Naive B cell (primary cell): ENCODE measurements at regions not wholly inside any gene's neighbourhood (a gene's known extent, or its start where the extent isn't known, plus 50 kb on each side); places are given as distances from the start of the nearest gene placed in this dataset.
A peak's percentile ranks its signal among the peaks of the same experiment; 100 is the strongest.

Experiments used
- ATAC-seq, 2 donors: fragments of 150-1000 bp; cut with Tn5 transposase; 2 replicates each; pipeline ENCODE4 v1.10.0; 2021; ENCODE audit warnings: low read depth in 2 of 2, mild to moderate bottlenecking in 2 of 2, moderate library complexity in 2 of 2
- DNase-seq: peaks from one replicate; pipeline ENCODE4 v3.0.0; 2022
- H3K27ac Mint-ChIP-seq, 6 donors: one replicate each; pipeline ENCODE4 v1.8.0; 2020 to 2022; ENCODE audit warnings: mild to moderate bottlenecking in 6 of 6, mixed read lengths in 6 of 6, moderate library complexity in 5 of 6, inconsistent platforms in 2 of 6
- H3K27me3 Mint-ChIP-seq, 3 donors: one replicate each; pipeline ENCODE4 v1.8.0; 2021 to 2022; ENCODE audit warnings: mixed read lengths in 3 of 3, mild to moderate bottlenecking in 1 of 3
- H3K36me3 Mint-ChIP-seq, 2 donors: one replicate each; pipeline ENCODE4 v1.8.0; 2020 to 2022; ENCODE audit warnings: mixed read lengths in 2 of 2, inconsistent platforms in 1 of 2, mild to moderate bottlenecking in 1 of 2
- H3K4me1 Mint-ChIP-seq, 3 donors: one replicate each; pipeline ENCODE4 v1.8.0; 2020 to 2022; ENCODE audit warnings: mixed read lengths in 3 of 3, inconsistent platforms in 1 of 3, mild to moderate bottlenecking in 1 of 3, moderate library complexity in 1 of 3
- H3K4me3 Mint-ChIP-seq, 8 donors: one replicate each; pipeline ENCODE4 v1.8.0; 2020 to 2022; ENCODE audit warnings: mild to moderate bottlenecking in 8 of 8, mixed read lengths in 8 of 8, moderate library complexity in 8 of 8, inconsistent platforms in 2 of 8
- H3K9me3 Mint-ChIP-seq, 7 donors: one replicate each; pipeline ENCODE4 v1.8.0; 2020 to 2022; ENCODE audit warnings: mixed read lengths in 7 of 7, mild to moderate bottlenecking in 5 of 7, inconsistent platforms in 2 of 7, moderate library complexity in 1 of 7

GRCh38 chr1:217078078-217078690 lies 355.0 kb upstream of the ESRRG start:
- Mint-ChIP-seq H3K4me1 (no peaks in the 10 kb centered on the region), H3K36me3 (no peaks in the 10 kb centered on the region), H3K4me3 (no peak overlapping the region), H3K27me3 (no peaks in the 10 kb centered on the region), H3K27ac (no peak overlapping the region), H3K9me3 (peaks cover 0 to 5% (median 0%) of the 10 kb centered on the region in 7 donors)
- ATAC-seq (no peak), DNase-seq (no peak)

- ATAC-seq (no peak), DNase-seq (no peak)
- no peaks in the 10 kb centered on the region for H3K27me3 Mint-ChIP-seq
- no peak overlapping the region for H3K27ac Mint-ChIP-seq
- H3K4me1 Mint-ChIP-seq: no peaks in the 10 kb centered on the region
- H3K4me3 Mint-ChIP-seq: no peak overlapping the region
- no peaks in the 10 kb centered on the region for H3K36me3 Mint-ChIP-seq
- peaks cover 0 to 4% (median 0%) of the 10 kb centered on the region in 7 donors for H3K9me3 Mint-ChIP-seq
Measured at GRCh38 chr1:217077426-217077825, 354.2 kb upstream of the ESRRG start.

- DNase-seq (no peak), ATAC-seq (no peak)
- H3K36me3 Mint-ChIP-seq: no peaks in the 10 kb centered on the region
- peaks cover 0 to 4% (median 0%) of the 10 kb centered on the region in 7 donors for H3K9me3 Mint-ChIP-seq
- H3K4me3 Mint-ChIP-seq: no peak overlapping the region
- no peaks in the 10 kb centered on the region for H3K27me3 Mint-ChIP-seq
- H3K4me1 Mint-ChIP-seq: no peaks in the 10 kb centered on the region
- no peak overlapping the region for H3K27ac Mint-ChIP-seq
Measured at GRCh38 chr1:217076902-217077301, 353.7 kb upstream of the ESRRG start.

GRCh38 chr1:217072926-217073325 lies 349.7 kb upstream of the ESRRG start:
- Mint-ChIP-seq H3K27me3 (peaks cover 0 to 2% (median 0%) of the 10 kb centered on the region in 3 donors), H3K9me3 (peaks cover 0 to 4% (median 2%) of the 10 kb centered on the region in 7 donors), H3K4me3 (no peak overlapping the region), H3K4me1 (no peaks in the 10 kb centered on the region), H3K36me3 (no peaks in the 10 kb centered on the region), H3K27ac (peak overlapping the region in 1 of 6 donors; percentile 49)
- ATAC-seq (no peak), DNase-seq (no peak)

GRCh38 chr1:217067642-217068041 lies 344.4 kb upstream of the ESRRG start:
- Mint-ChIP-seq H3K36me3 (no peaks in the 10 kb centered on the region), H3K4me3 (no peak overlapping the region), H3K4me1 (no peaks in the 10 kb centered on the region), H3K27ac (no peak overlapping the region), H3K9me3 (peaks cover 0 to 4% (median 0%) of the 10 kb centered on the region in 7 donors), H3K27me3 (peaks cover 0 to 4% (median 0%) of the 10 kb centered on the region in 3 donors)
- no peak for DNase-seq
- ATAC-seq: no peak

- peaks cover 0 to 4% (median 0%) of the 10 kb centered on the region in 3 donors for H3K27me3 Mint-ChIP-seq
- no peak overlapping the region for H3K4me3 Mint-ChIP-seq
- peaks cover 0 to 4% (median 0%) of the 10 kb centered on the region in 7 donors for H3K9me3 Mint-ChIP-seq
- H3K27ac Mint-ChIP-seq: no peak overlapping the region
- no peaks in the 10 kb centered on the region for H3K36me3 Mint-ChIP-seq
- no peak for DNase-seq
- H3K4me1 Mint-ChIP-seq: no peaks in the 10 kb centered on the region
- ATAC-seq: no peak
Measured at GRCh38 chr1:217066794-217067193, 343.6 kb upstream of the ESRRG start.

- Mint-ChIP-seq H3K36me3 (no peaks in the 10 kb centered on the region), H3K27me3 (peaks cover 0 to 4% (median 0%) of the 10 kb centered on the region in 3 donors), H3K9me3 (peaks cover 0 to 3% (median 0%) of the 10 kb centered on the region in 7 donors), H3K27ac (no peak overlapping the region), H3K4me3 (no peak overlapping the region), H3K4me1 (no peaks in the 10 kb centered on the region)
- no peak for DNase-seq
- ATAC-seq: no peak
Measured at GRCh38 chr1:217063172-217063908, 340.1 kb upstream of the ESRRG start.

GRCh38 chr1:217062586-217062985 lies 339.4 kb upstream of the ESRRG start:
- Mint-ChIP-seq H3K4me1 (no peaks in the 10 kb centered on the region), H3K4me3 (no peak overlapping the region), H3K27ac (no peak overlapping the region), H3K36me3 (no peaks in the 10 kb centered on the region), H3K9me3 (peaks cover 0 to 2% (median 0%) of the 10 kb centered on the region in 7 donors), H3K27me3 (no peaks in the 10 kb centered on the region)
- DNase-seq (no peak), ATAC-seq (no peak)

GRCh38 chr1:217059401-217059800 lies 336.2 kb upstream of the ESRRG start:
- H3K4me3 Mint-ChIP-seq: no peak overlapping the region

GRCh38 chr1:217053676-217054075 lies 330.4 kb upstream of the ESRRG start:
- ATAC-seq (no peak), DNase-seq (no peak)
- Mint-ChIP-seq H3K4me1 (no peaks in the 10 kb centered on the region), H3K27me3 (no peaks in the 10 kb centered on the region), H3K4me3 (no peak overlapping the region), H3K9me3 (peaks cover 0 to 7% (median 1%) of the 10 kb centered on the region in 7 donors), H3K27ac (no peak overlapping the region), H3K36me3 (no peaks in the 10 kb centered on the region)

More at GRCh38 chr1:217059401-217059800, 336.2 kb upstream of the ESRRG start:
- H3K27ac Mint-ChIP-seq: no peak overlapping the region
- H3K27me3 Mint-ChIP-seq: no peaks in the 10 kb centered on the region
- H3K4me1 Mint-ChIP-seq: no peaks in the 10 kb centered on the region
- no peaks in the 10 kb centered on the region for H3K36me3 Mint-ChIP-seq
- DNase-seq (no peak), ATAC-seq (no peak)
- peaks cover 0 to 2% (median 0%) of the 10 kb centered on the region in 7 donors for H3K9me3 Mint-ChIP-seq

GRCh38 chr1:217052626-217053025 lies 329.4 kb upstream of the ESRRG start:
- ATAC-seq (no peak), DNase-seq (no peak)
- H3K36me3 Mint-ChIP-seq: no peaks in the 10 kb centered on the region
- H3K27me3 Mint-ChIP-seq: no peaks in the 10 kb centered on the region
- H3K4me1 Mint-ChIP-seq: no peaks in the 10 kb centered on the region
- H3K4me3 Mint-ChIP-seq: no peak overlapping the region
- no peak overlapping the region for H3K27ac Mint-ChIP-seq
- H3K9me3 Mint-ChIP-seq: peaks cover 0 to 9% (median 1%) of the 10 kb centered on the region in 7 donors

GRCh38 chr1:217052196-217052595 lies 329.0 kb upstream of the ESRRG start:
- H3K4me3 Mint-ChIP-seq: no peak overlapping the region
- no peak for DNase-seq
- no peaks in the 10 kb centered on the region for H3K36me3 Mint-ChIP-seq
- no peaks in the 10 kb centered on the region for H3K27me3 Mint-ChIP-seq
- no peak for ATAC-seq
- H3K4me1 Mint-ChIP-seq: no peaks in the 10 kb centered on the region
- H3K9me3 Mint-ChIP-seq: peaks cover 0 to 9% (median 1%) of the 10 kb centered on the region in 7 donors
- H3K27ac Mint-ChIP-seq: no peak overlapping the region

GRCh38 chr1:217049721-217050120 lies 326.5 kb upstream of the ESRRG start:
- peaks cover 0 to 9% (median 1%) of the 10 kb centered on the region in 7 donors for H3K9me3 Mint-ChIP-seq
- ATAC-seq: no peak
- no peak overlapping the region for H3K27ac Mint-ChIP-seq
- no peak for DNase-seq
- no peaks in the 10 kb centered on the region for H3K36me3 Mint-ChIP-seq
- H3K27me3 Mint-ChIP-seq: no peaks in the 10 kb centered on the region
- H3K4me1 Mint-ChIP-seq: no peaks in the 10 kb centered on the region
- no peak overlapping the region for H3K4me3 Mint-ChIP-seq

- Mint-ChIP-seq H3K36me3 (no peaks in the 10 kb centered on the region), H3K27me3 (no peaks in the 10 kb centered on the region), H3K4me1 (no peaks in the 10 kb centered on the region), H3K9me3 (peaks cover 0 to 9% (median 1%) of the 10 kb centered on the region in 7 donors), H3K4me3 (no peak overlapping the region), H3K27ac (no peak overlapping the region)
- ATAC-seq: no peak
- no peak for DNase-seq
Measured at GRCh38 chr1:217049081-217049480, 325.9 kb upstream of the ESRRG start.
